ENCODE measurements at regions not wholly inside any gene's neighbourhood (a gene's known extent, or its start where the extent isn't known, plus 50 kb on each side); places are given as distances from the start of the nearest gene placed in this dataset.

DNA sequence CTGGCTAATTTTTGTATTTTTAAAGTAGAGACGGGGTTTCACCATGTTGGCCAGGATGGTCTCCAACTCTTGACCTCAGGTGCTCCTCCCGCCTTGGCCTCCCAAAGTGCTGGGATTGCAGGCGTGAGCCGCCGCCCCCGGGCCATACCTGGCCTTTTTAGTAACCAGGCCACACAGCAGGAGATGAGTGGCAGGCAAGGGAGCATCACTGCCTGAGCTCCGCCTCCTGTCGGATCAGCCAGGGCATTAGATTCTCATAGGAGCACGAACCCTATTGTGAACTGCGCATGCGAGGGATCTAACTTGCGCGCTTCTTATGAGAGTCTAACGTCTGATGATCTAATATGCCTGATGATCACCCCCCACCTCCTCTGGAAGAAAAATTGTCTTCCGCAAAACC lies 308.7 kb upstream of the PRMT6 start:
- TF ChIP-seq, protein P1, sequence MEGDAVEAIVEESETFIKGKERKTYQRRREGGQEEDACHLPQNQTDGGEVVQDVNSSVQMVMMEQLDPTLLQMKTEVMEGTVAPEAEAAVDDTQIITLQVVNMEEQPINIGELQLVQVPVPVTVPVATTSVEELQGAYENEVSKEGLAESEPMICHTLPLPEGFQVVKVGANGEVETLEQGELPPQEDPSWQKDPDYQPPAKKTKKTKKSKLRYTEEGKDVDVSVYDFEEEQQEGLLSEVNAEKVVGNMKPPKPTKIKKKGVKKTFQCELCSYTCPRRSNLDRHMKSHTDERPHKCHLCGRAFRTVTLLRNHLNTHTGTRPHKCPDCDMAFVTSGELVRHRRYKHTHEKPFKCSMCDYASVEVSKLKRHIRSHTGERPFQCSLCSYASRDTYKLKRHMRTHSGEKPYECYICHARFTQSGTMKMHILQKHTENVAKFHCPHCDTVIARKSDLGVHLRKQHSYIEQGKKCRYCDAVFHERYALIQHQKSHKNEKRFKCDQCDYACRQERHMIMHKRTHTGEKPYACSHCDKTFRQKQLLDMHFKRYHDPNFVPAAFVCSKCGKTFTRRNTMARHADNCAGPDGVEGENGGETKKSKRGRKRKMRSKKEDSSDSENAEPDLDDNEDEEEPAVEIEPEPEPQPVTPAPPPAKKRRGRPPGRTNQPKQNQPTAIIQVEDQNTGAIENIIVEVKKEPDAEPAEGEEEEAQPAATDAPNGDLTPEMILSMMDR (IDR thresholded peaks at IDR 0.05): no peak
- no peak for TF ChIP-seq POLR2A (IDR thresholded peaks at IDR 0.05)

All from testis (tissue), 2 donors.